ENCODE measurements at regions not wholly inside any gene's neighbourhood (a gene's known extent, or its start where the extent isn't known, plus 50 kb on each side); places are given as distances from the start of the nearest gene placed in this dataset.

DNA sequence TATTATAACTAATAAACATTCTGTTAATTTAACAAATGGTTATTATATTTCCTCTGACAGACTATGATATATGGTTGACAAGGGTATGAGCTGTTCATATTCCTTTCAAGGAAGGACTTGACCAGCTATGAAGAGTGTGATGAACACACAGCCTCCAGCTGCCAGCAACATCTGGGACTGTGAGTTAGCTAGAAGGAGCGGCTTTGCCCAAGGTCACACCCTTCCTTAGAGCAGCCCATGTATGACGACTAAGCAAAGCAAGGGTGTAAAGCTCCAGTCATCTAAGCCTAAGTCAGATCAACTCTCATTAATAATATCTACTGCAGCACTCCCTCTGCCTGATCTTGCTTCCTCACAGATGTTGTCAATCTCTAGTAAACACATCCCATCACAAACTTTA is 355.4 kb downstream of the PLPP3 start:
- intact Hi-C loops (cut with DNase I; ENCODE audit: low total_unique reads) (no loop called here), in situ Hi-C loops (cut with MboI; ENCODE audit: low pct_ligation_motif_present in 1 of 4, low pct_unique_long_range_greater_than_20kb in 1 of 4, low sequenced_read_pairs in 3 of 4) (no loop called here)
- no peak for DNase-seq
- TF ChIP-seq CTCF (IDR thresholded peaks at IDR 0.05) (no peak), POLR2AphosphoS5 (IDR thresholded peaks at IDR 0.05) (no peak), POLR2A (IDR thresholded peaks at IDR 0.05) (no peak), EP300 (IDR thresholded peaks at IDR 0.05; ENCODE audit: low read depth) (no peak)
- Histone ChIP-seq H3K27me3 (no peaks in the 10 kb centered on the region), H3K36me3 (no peaks in the 10 kb centered on the region), H3K9me3 (no peaks in the 10 kb centered on the region), H3K4me3 (no peak overlapping the region), H3K27ac (no peak overlapping the region), H3K4me1 (no peaks in the 10 kb centered on the region)
- 77 to 85% methylated on average over 2 of the region's 2 CpGs for WGBS, 2 donors (ENCODE audit: low coverage in 1 of 2)

GRCh38 chr1:56222914-56223540 is 356.3 kb downstream of the PLPP3 start:
- in situ Hi-C loops (cut with MboI; ENCODE audit: low pct_ligation_motif_present in 1 of 4, low pct_unique_long_range_greater_than_20kb in 1 of 4, low sequenced_read_pairs in 3 of 4) (no loop called here), intact Hi-C loops (cut with DNase I; ENCODE audit: low total_unique reads) (no loop called here)
- no peaks in the 10 kb centered on the region for H3K9me3 ChIP-seq
- no peak for DNase-seq
- no peak overlapping the region for H3K4me3 ChIP-seq
- H3K36me3 ChIP-seq, result no peaks in the 10 kb centered on the region
- TF ChIP-seq CTCF (IDR thresholded peaks at IDR 0.05) (no peak), POLR2AphosphoS5 (IDR thresholded peaks at IDR 0.05) (no peak), EP300 (IDR thresholded peaks at IDR 0.05; ENCODE audit: low read depth) (no peak), POLR2A (IDR thresholded peaks at IDR 0.05) (no peak)
- no peaks in the 10 kb centered on the region for H3K27me3 ChIP-seq
- no peak overlapping the region for H3K27ac ChIP-seq
- H3K4me1 ChIP-seq, result no peaks in the 10 kb centered on the region

GRCh38 chr1:56220021-56220420 is 359.3 kb downstream of the PLPP3 start:
- TF ChIP-seq POLR2A (IDR thresholded peaks at IDR 0.05) (no peak), CTCF (IDR thresholded peaks at IDR 0.05) (no peak), EP300 (IDR thresholded peaks at IDR 0.05; ENCODE audit: low read depth) (no peak), POLR2AphosphoS5 (IDR thresholded peaks at IDR 0.05) (no peak)
- Histone ChIP-seq H3K36me3 (no peaks in the 10 kb centered on the region), H3K4me3 (no peak overlapping the region), H3K27me3 (no peaks in the 10 kb centered on the region), H3K9me3 (no peaks in the 10 kb centered on the region), H3K4me1 (no peaks in the 10 kb centered on the region), H3K27ac (no peak overlapping the region)
- no peak for DNase-seq
- in situ Hi-C loops (cut with MboI; ENCODE audit: low pct_ligation_motif_present in 1 of 4, low pct_unique_long_range_greater_than_20kb in 1 of 4, low sequenced_read_pairs in 3 of 4) (no loop called here), intact Hi-C loops (cut with DNase I; ENCODE audit: low total_unique reads) (no loop called here)
- WGBS, 2 donors (ENCODE audit: low coverage in 1 of 2), result 75 to 87% methylated on average over 4 of the region's 4 CpGs

DNA sequence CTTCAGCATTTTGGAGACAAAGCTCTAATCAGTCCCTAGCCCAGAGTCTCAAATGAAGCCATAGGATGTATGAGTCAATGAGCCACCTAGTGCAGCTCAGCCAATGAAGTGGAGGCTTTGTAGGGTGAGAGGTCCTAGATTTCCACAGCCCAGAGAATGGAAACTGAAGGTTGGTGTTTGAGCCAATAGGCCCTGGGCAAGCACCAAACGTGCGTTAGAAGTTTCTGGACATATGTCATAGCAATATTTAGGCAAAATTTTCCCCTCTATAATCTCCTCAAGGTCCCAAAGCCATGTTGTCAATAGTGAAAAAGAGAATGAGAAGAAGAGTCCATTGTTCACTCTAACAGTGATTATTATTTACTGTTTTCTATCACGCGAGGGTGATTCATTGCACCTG is 361.3 kb downstream of the PLPP3 start:
- no peaks in the 10 kb centered on the region for H3K36me3 ChIP-seq
- in situ Hi-C loops (cut with MboI; ENCODE audit: low pct_ligation_motif_present in 1 of 4, low pct_unique_long_range_greater_than_20kb in 1 of 4, low sequenced_read_pairs in 3 of 4) (no loop called here), intact Hi-C loops (cut with DNase I; ENCODE audit: low total_unique reads) (no loop called here)
- no peaks in the 10 kb centered on the region for H3K4me1 ChIP-seq
- H3K9me3 ChIP-seq, result no peaks in the 10 kb centered on the region
- TF ChIP-seq EP300 (IDR thresholded peaks at IDR 0.05; ENCODE audit: low read depth) (no peak), CTCF (IDR thresholded peaks at IDR 0.05) (no peak), POLR2AphosphoS5 (IDR thresholded peaks at IDR 0.05) (no peak), POLR2A (IDR thresholded peaks at IDR 0.05) (no peak)
- 89 to 90% methylated on average over 4 of the region's 4 CpGs for WGBS, 2 donors (ENCODE audit: low coverage in 1 of 2)
- H3K4me3 ChIP-seq, result no peak overlapping the region
- H3K27me3 ChIP-seq, result no peaks in the 10 kb centered on the region
- no peak overlapping the region for H3K27ac ChIP-seq
- DNase-seq, result no peak
